Uterus (tissue), 2 donors: ENCODE measurements at regions not wholly inside any gene's neighbourhood (a gene's known extent, or its start where the extent isn't known, plus 50 kb on each side); places are given as distances from the start of the nearest gene placed in this dataset.

Experiments used
- CTCF ChIP-seq, 4 experiments: fragments of 200-600 bp in 2 of 4; fragments of 450-650 bp in 2 of 4; sonication (generic) in 2 of 4; IDR thresholded peaks; one replicate each; pipeline ENCODE4 v1.5.1; 2016 to 2019; ENCODE audit warnings: antibody characterized with exemption in 4 of 4, mild to moderate bottlenecking in 2 of 4, moderate library complexity in 1 of 4
- POLR2A ChIP-seq, 2 donors: fragments of 450-650 bp; IDR thresholded peaks; one replicate each; pipeline ENCODE4 v1.6.1; 2016; ENCODE audit warnings: antibody characterized with exemption in 2 of 2, mild to moderate bottlenecking in 1 of 2, moderate library complexity in 1 of 2

- TF ChIP-seq CTCF (IDR thresholded peaks at IDR 0.05): no peak
- TF ChIP-seq POLR2A (IDR thresholded peaks at IDR 0.05): no peak
Observed at GRCh38 chr7:156002362-156003066, 190.3 kb upstream of the SHH start.
